Endothelial cell of umbilical vein (primary cell): ENCODE measurements at regions not wholly inside any gene's neighbourhood (a gene's known extent, or its start where the extent isn't known, plus 50 kb on each side); places are given as distances from the start of the nearest gene placed in this dataset.

Source experiments
- BruUV-seq: library from RNA; stranded (reverse); fragments of 400-500 nt; replicated peaks from 2 replicates; lab custom pipeline; 2021; lab: Mats Ljungman, UMichigan
- CTCF ChIA-PET: fragments of 300-600, 350-600 bp; sonication (Branson Sonifier 250); formaldehyde crosslinking; loops from one replicate; lab custom pipeline; 2021; ENCODE audit warnings: antibody characterized with exemption, inconsistent platforms; lab: Charles Lee
- POLR2A ChIA-PET: fragments of 300-600, 350-600 bp; sonication (Branson Sonifier 250); formaldehyde crosslinking; loops from one replicate; lab custom pipeline; 2021; ENCODE audit warnings: antibody characterized with exemption, inconsistent platforms; lab: Charles Lee
- DNase-seq: peaks from one replicate; pipeline ENCODE4 v3.0.0-alpha.2; 2011; ENCODE audit warnings: low read depth, low spot score
- FAIRE-seq: peaks from 2 replicates; lab custom pipeline; 2011; peaks lifted over from hg19 to GRCh38; lab: Jason Lieb, UNC
- H2AFZ ChIP-seq: 2 replicates; pipeline ENCODE4 v1.6.0; 2012; ENCODE audit warnings: low read depth, low read length, control low read depth, inconsistent platforms
- H3K27ac ChIP-seq: 2 replicates; pipeline ENCODE4 v1.5.1; 2011; ENCODE audit warnings: low read depth, mild to moderate bottlenecking, control low read depth, low read length, moderate library complexity; ENCODE audit not compliant: insufficient read depth
- H3K27me3 ChIP-seq, 2 experiments: 2 replicates each; pipeline versions ENCODE4 v1.6.0 to v1.6.1; 2011; ENCODE audit warnings: low read length in 2 of 2, mixed read lengths in 1 of 2; ENCODE audit not compliant: control insufficient read depth in 2 of 2, insufficient read depth in 2 of 2
- H3K36me3 ChIP-seq, 2 experiments: 2 replicates in 1 of 2; 3 replicates in 1 of 2; pipeline ENCODE4 v1.5.1; 2011; ENCODE audit warnings: low read length in 2 of 2, mild to moderate bottlenecking in 1 of 2, moderate library complexity in 1 of 2; ENCODE audit not compliant: control insufficient read depth in 2 of 2, insufficient read depth in 2 of 2; ENCODE audit errors: extremely low read depth in 1 of 2
- H3K4me1 ChIP-seq: 3 replicates; pipeline ENCODE4 v1.5.1; 2011; ENCODE audit warnings: mild to moderate bottlenecking, low read length; ENCODE audit not compliant: control insufficient read depth, insufficient read depth; ENCODE audit errors: extremely low read depth
- H3K4me2 ChIP-seq: 2 replicates; pipeline ENCODE4 v1.6.1; 2011; ENCODE audit warnings: low read length, control low read depth, mixed read lengths; ENCODE audit not compliant: insufficient read depth
- H3K4me3 ChIP-seq, 3 experiments: fragments of 200-600 bp in 1 of 3; sonication (generic), shearing (Covaris generic) in 1 of 3; replicated peaks in 1 of 3; 2 replicates each; pipeline ENCODE4 v1.5.1; 2011 to 2016; ENCODE audit warnings: control low read depth in 3 of 3, low read length in 3 of 3, mild to moderate bottlenecking in 2 of 3, inconsistent platforms in 1 of 3, low read depth in 1 of 3, moderate library complexity in 1 of 3; ENCODE audit not compliant: insufficient read depth in 1 of 3
- H3K79me2 ChIP-seq: 2 replicates; pipeline ENCODE4 v1.6.0; 2012; ENCODE audit warnings: low read length, inconsistent platforms; ENCODE audit not compliant: control insufficient read depth, insufficient read depth
- H3K9ac ChIP-seq: replicated peaks from 2 replicates; pipeline ENCODE3; 2011; ENCODE audit warnings: low read length, control low read depth; ENCODE audit not compliant: insufficient read depth; ENCODE audit errors: extremely low read depth
- H3K9me1 ChIP-seq: replicated peaks from 3 replicates; pipeline ENCODE4 v1.6.0; 2011; ENCODE audit warnings: mild to moderate bottlenecking, low read length; ENCODE audit not compliant: control insufficient read depth, insufficient read depth; ENCODE audit errors: extremely low read depth
- H3K9me3 ChIP-seq: replicated peaks from 2 replicates; pipeline ENCODE4 v1.5.1; 2012; ENCODE audit warnings: low read length, inconsistent platforms; ENCODE audit not compliant: control insufficient read depth, insufficient read depth
- H4K20me1 ChIP-seq: replicated peaks from 2 replicates; pipeline ENCODE3; 2011; ENCODE audit warnings: mild to moderate bottlenecking, low read length; ENCODE audit not compliant: control insufficient read depth, insufficient read depth; ENCODE audit errors: extremely low read depth
- EZH2 ChIP-seq: IDR thresholded peaks from 2 replicates; pipeline ENCODE4 v1.6.1; 2012; ENCODE audit warnings: borderline replicate concordance, low read depth, mild to moderate bottlenecking, moderate library complexity, low read length, inconsistent platforms; ENCODE audit not compliant: severe bottlenecking
- FOS ChIP-seq: IDR thresholded peaks from 2 replicates; pipeline ENCODE4 v1.6.1; 2011; ENCODE audit warnings: mild to moderate bottlenecking, low read length, moderate library complexity, borderline replicate concordance; ENCODE audit not compliant: insufficient read depth
- JUN ChIP-seq: IDR thresholded peaks from 2 replicates; pipeline ENCODE4 v1.6.1; 2011; ENCODE audit warnings: borderline replicate concordance, low read depth; ENCODE audit not compliant: insufficient read length, insufficient read depth
- MYC ChIP-seq: IDR thresholded peaks from one replicate; pipeline ENCODE4 v1.6.1; 2011; ENCODE audit warnings: mild to moderate bottlenecking, low read depth, low read length
- POLR2A ChIP-seq: IDR thresholded peaks from 2 replicates; pipeline ENCODE4 v1.6.1; 2012; ENCODE audit warnings: low read depth, mild to moderate bottlenecking, control low read depth, low read length
- POLR2AphosphoS5 ChIP-seq: IDR thresholded peaks from 2 replicates; pipeline ENCODE4 v1.6.1; 2012; ENCODE audit warnings: low read depth, mild to moderate bottlenecking, control low read depth, low read length, moderate library complexity; ENCODE audit not compliant: insufficient read depth
- dilution Hi-C: fragments of 300-500 bp; cut with MboI; formaldehyde crosslinking; loops from one replicate; pipeline ENCODE4 v1.15.0; 2019; ENCODE audit warnings: low sequenced_read_pairs; ENCODE audit not compliant: extremely low pct_ligation_motif_present
- intact Hi-C: fragments of 100-400 bp; cut with micrococcal nuclease; formaldehyde crosslinking; loops from one replicate; pipeline ENCODE4 v1.10.0; 2022
- TF ChIP-seq, protein P1 (sequence below), 2 donors: IDR thresholded peaks; 1 replicate in 1 of 2; 2 replicates in 1 of 2; pipeline ENCODE4 v1.5.1; 2011; ENCODE audit warnings: low read length in 2 of 2, mild to moderate bottlenecking in 2 of 2, moderate library complexity in 2 of 2, control low read depth in 1 of 2, inconsistent platforms in 1 of 2, low read depth in 1 of 2; ENCODE audit not compliant: insufficient read depth in 1 of 2; ENCODE audit errors: extremely low read depth in 1 of 2
- TF ChIP-seq, protein P2 (sequence below): IDR thresholded peaks from 2 replicates; pipeline ENCODE4 v1.6.1; 2011; ENCODE audit not compliant: insufficient read depth, insufficient read length

DNA sequence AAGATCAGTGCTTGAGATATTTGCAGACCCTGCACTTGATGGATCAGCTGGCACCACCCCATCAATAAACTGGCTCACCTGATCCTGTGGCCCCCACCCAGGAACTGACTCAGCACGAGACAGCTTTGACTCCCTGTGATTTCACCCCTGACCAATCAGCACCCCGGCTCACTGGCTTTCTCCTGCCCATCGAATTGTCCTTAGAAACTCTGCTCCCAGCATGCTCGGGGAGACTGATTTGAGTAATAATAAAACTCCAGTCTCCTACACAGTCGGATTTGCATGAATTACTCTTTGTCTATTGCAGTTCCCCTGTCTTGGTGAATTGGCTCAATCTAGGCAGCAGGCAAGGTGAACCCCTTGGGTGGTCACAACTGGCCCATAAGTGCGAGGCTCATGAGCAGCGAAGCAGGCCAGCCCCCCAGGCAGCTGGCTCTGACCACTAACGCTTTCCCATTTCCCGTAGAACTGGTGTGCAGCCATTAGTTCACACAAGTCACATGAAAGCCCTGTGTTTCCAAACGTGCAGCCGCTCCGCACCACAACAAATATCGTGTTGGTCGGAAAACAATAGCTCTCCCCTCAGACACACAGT lies 79.6 kb downstream of the RSPH3 start:
- no peak overlapping the region for H3K4me2 ChIP-seq
- no peaks in the 10 kb centered on the region for H3K36me3 ChIP-seq
- no peaks in the 10 kb centered on the region for H3K9me3 ChIP-seq
- H2AFZ ChIP-seq, result no peak overlapping the region
- dilution Hi-C loops, result no loop called here
- DNase-seq, result no peak
- BruUV-seq, result no TSS peak
- no peak overlapping the region for H3K27ac ChIP-seq
- no peak overlapping the region for H3K4me3 ChIP-seq
- no peaks in the 10 kb centered on the region for H3K4me1 ChIP-seq
- ChIA-PET POLR2A (no interaction called here), CTCF (interaction anchor here (0.7 to 1.0 kb wide), 2 partner anchors 10 to 1490 kb away, joined by 3 to 4 read pairs; no protein-coding TSS in a partner anchor)
- no peaks in the 10 kb centered on the region for H3K79me2 ChIP-seq
- no peak for TF ChIP-seq EZH2
- TF ChIP-seq POLR2A, result no peak
- no peak for TF ChIP-seq MYC
- TF ChIP-seq, protein P1, sequence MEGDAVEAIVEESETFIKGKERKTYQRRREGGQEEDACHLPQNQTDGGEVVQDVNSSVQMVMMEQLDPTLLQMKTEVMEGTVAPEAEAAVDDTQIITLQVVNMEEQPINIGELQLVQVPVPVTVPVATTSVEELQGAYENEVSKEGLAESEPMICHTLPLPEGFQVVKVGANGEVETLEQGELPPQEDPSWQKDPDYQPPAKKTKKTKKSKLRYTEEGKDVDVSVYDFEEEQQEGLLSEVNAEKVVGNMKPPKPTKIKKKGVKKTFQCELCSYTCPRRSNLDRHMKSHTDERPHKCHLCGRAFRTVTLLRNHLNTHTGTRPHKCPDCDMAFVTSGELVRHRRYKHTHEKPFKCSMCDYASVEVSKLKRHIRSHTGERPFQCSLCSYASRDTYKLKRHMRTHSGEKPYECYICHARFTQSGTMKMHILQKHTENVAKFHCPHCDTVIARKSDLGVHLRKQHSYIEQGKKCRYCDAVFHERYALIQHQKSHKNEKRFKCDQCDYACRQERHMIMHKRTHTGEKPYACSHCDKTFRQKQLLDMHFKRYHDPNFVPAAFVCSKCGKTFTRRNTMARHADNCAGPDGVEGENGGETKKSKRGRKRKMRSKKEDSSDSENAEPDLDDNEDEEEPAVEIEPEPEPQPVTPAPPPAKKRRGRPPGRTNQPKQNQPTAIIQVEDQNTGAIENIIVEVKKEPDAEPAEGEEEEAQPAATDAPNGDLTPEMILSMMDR (IDR thresholded peaks at IDR 0.05; ENCODE audit: extremely low read depth in 1 of 2, insufficient read depth in 1 of 2, low read depth in 1 of 2, low read length in 2 of 2), result no peak
- TF ChIP-seq FOS, result no peak
- no peak for TF ChIP-seq JUN
- TF ChIP-seq, protein P2, sequence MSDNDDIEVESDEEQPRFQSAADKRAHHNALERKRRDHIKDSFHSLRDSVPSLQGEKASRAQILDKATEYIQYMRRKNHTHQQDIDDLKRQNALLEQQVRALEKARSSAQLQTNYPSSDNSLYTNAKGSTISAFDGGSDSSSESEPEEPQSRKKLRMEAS, result no peak
- TF ChIP-seq POLR2AphosphoS5, result no peak
- FAIRE-seq, result no peak
- no peaks in the 10 kb centered on the region for H4K20me1 ChIP-seq
- intact Hi-C loops, result no loop called here
- H3K9me1 ChIP-seq, result no peaks in the 10 kb centered on the region
- H3K9ac ChIP-seq, result no peak overlapping the region
- no peaks in the 10 kb centered on the region for H3K27me3 ChIP-seq
